CD8-positive, alpha-beta memory T cell (primary cell): ENCODE measurements at regions not wholly inside any gene's neighbourhood (a gene's known extent, or its start where the extent isn't known, plus 50 kb on each side); places are given as distances from the start of the nearest gene placed in this dataset.

ENCODE experiments used
- CTCF ChIA-PET: fragments of 350-600 bp; sonication (Branson Sonifier 250); formaldehyde crosslinking; loops from one replicate; lab custom pipeline; 2021; ENCODE audit warnings: antibody characterized with exemption; lab: Charles Lee
- POLR2A ChIA-PET: fragments of 350-600 bp; sonication (Branson Sonifier 250); formaldehyde crosslinking; loops from one replicate; lab custom pipeline; 2021; ENCODE audit warnings: antibody characterized with exemption; lab: Charles Lee
- DNase-seq, 5 donors: peaks; one replicate each; pipeline versions ENCODE4 v3.0.0 to v3.0.0-alpha.2; 2020 to 2022; ENCODE audit warnings: mixed read lengths in 1 of 5
- H3K27ac ChIP-seq: one replicate; pipeline ENCODE4 v1.7.0; 2013; ENCODE audit warnings: low read depth, mild to moderate bottlenecking, low read length, moderate library complexity
- H3K27me3 ChIP-seq: 2 replicates; pipeline ENCODE4 v1.7.0; 2013; ENCODE audit warnings: low read length, mild to moderate bottlenecking; ENCODE audit not compliant: insufficient read depth, poor library complexity, severe bottlenecking
- H3K36me3 ChIP-seq: 2 replicates; pipeline ENCODE4 v1.7.0; 2013; ENCODE audit warnings: mild to moderate bottlenecking, low read length, moderate library complexity; ENCODE audit not compliant: insufficient read depth
- H3K4me1 ChIP-seq: 2 replicates; pipeline ENCODE4 v1.7.0; 2013; ENCODE audit warnings: mild to moderate bottlenecking, low read length, moderate library complexity; ENCODE audit not compliant: insufficient read depth
- H3K4me3 ChIP-seq: 2 replicates; pipeline ENCODE4 v1.7.0; 2013; ENCODE audit warnings: mild to moderate bottlenecking, low read length
- H3K9me3 ChIP-seq: 2 replicates; pipeline ENCODE4 v1.7.0; 2013; ENCODE audit warnings: mild to moderate bottlenecking, low read length
- H3K27ac Mint-ChIP-seq, 8 donors: one replicate each; pipeline ENCODE4 v1.8.0; 2020 to 2021; ENCODE audit warnings: mixed read lengths in 8 of 8, mild to moderate bottlenecking in 6 of 8, inconsistent platforms in 3 of 8, moderate library complexity in 3 of 8
- H3K27me3 Mint-ChIP-seq, 2 donors: one replicate each; pipeline ENCODE4 v1.8.0; 2020 to 2021; ENCODE audit warnings: mixed read lengths in 2 of 2, mild to moderate bottlenecking in 1 of 2, moderate library complexity in 1 of 2
- H3K36me3 Mint-ChIP-seq, 3 donors: one replicate each; pipeline ENCODE4 v1.8.0; 2020 to 2021; ENCODE audit warnings: mixed read lengths in 3 of 3, inconsistent platforms in 1 of 3, mild to moderate bottlenecking in 1 of 3
- H3K4me1 Mint-ChIP-seq, 3 donors: one replicate each; pipeline ENCODE4 v1.8.0; 2020 to 2021; ENCODE audit warnings: mixed read lengths in 3 of 3, inconsistent platforms in 1 of 3, mild to moderate bottlenecking in 1 of 3
- H3K4me3 Mint-ChIP-seq, 7 donors: one replicate each; pipeline ENCODE4 v1.8.0; 2020 to 2021; ENCODE audit warnings: mixed read lengths in 7 of 7, mild to moderate bottlenecking in 6 of 7, moderate library complexity in 4 of 7, inconsistent platforms in 2 of 7
- H3K9me3 Mint-ChIP-seq, 5 donors: one replicate each; pipeline ENCODE4 v1.8.0; 2020 to 2022; ENCODE audit warnings: mixed read lengths in 5 of 5, mild to moderate bottlenecking in 3 of 5, moderate library complexity in 2 of 5, inconsistent platforms in 1 of 5

- Mint-ChIP-seq H3K9me3 (peaks cover 0 to 4% (median 0%) of the 10 kb centered on the region in 5 donors), H3K4me3 (no peak overlapping the region), H3K27ac (no peak overlapping the region), H3K4me1 (no peaks in the 10 kb centered on the region), H3K36me3 (no peaks in the 10 kb centered on the region), H3K27me3 (peaks cover 10% of the 10 kb centered on the region in 2 donors)
- DNase-seq, result no peak
- Histone ChIP-seq H3K4me3 (no peak overlapping the region), H3K4me1 (no peaks in the 10 kb centered on the region), H3K27me3 (no peaks in the 10 kb centered on the region), H3K9me3 (no peaks in the 10 kb centered on the region), H3K36me3 (no peaks in the 10 kb centered on the region), H3K27ac (no peak overlapping the region)
- ChIA-PET CTCF (interaction anchor here (0.5 kb wide), 1 partner anchor 1808 kb away, joined by 3 read pairs; no protein-coding TSS in a partner anchor), POLR2A (no interaction called here)
These were observed 120.3 kb upstream of the TJP1 start for GRCh38 chr15:29942548-29942947.

- Mint-ChIP-seq H3K9me3 (peaks cover 0 to 4% (median 0%) of the 10 kb centered on the region in 5 donors), H3K36me3 (no peaks in the 10 kb centered on the region), H3K4me1 (no peaks in the 10 kb centered on the region), H3K4me3 (no peak overlapping the region), H3K27ac (peak overlapping the region in 1 of 8 donors; percentile 13), H3K27me3 (peaks cover 7 to 10% of the 10 kb centered on the region in 2 donors)
- Histone ChIP-seq H3K27ac (no peak overlapping the region), H3K27me3 (no peaks in the 10 kb centered on the region), H3K4me3 (no peak overlapping the region), H3K36me3 (no peaks in the 10 kb centered on the region), H3K9me3 (no peaks in the 10 kb centered on the region), H3K4me1 (no peaks in the 10 kb centered on the region)
- CTCF ChIA-PET, result no interaction called here
- DNase-seq, result no peak
- POLR2A ChIA-PET, result no interaction called here
These were observed 119.9 kb upstream of the TJP1 start for GRCh38 chr15:29942143-29942542.

- Histone ChIP-seq H3K36me3 (no peaks in the 10 kb centered on the region), H3K27ac (no peak overlapping the region), H3K4me3 (no peak overlapping the region), H3K9me3 (no peaks in the 10 kb centered on the region), H3K4me1 (no peaks in the 10 kb centered on the region), H3K27me3 (no peaks in the 10 kb centered on the region)
- Mint-ChIP-seq H3K27ac (no peak overlapping the region), H3K27me3 (peaks cover 18% of the 10 kb centered on the region in 2 donors), H3K9me3 (peaks cover 0 to 4% (median 0%) of the 10 kb centered on the region in 5 donors), H3K4me1 (no peaks in the 10 kb centered on the region), H3K4me3 (no peak overlapping the region), H3K36me3 (no peaks in the 10 kb centered on the region)
- no peak for DNase-seq
- ChIA-PET POLR2A (no interaction called here), CTCF (no interaction called here)
These were observed 117.1 kb upstream of the TJP1 start for GRCh38 chr15:29939404-29939803.

GRCh38 chr15:29938361-29939335, 116.4 kb upstream of the TJP1 start:
- Histone ChIP-seq H3K9me3 (no peaks in the 10 kb centered on the region), H3K4me3 (no peak overlapping the region), H3K27me3 (no peaks in the 10 kb centered on the region), H3K36me3 (no peaks in the 10 kb centered on the region), H3K4me1 (no peaks in the 10 kb centered on the region), H3K27ac (no peak overlapping the region)
- Mint-ChIP-seq H3K4me3 (no peak overlapping the region), H3K27me3 (peaks cover 18% of the 10 kb centered on the region in 2 donors), H3K36me3 (no peaks in the 10 kb centered on the region), H3K4me1 (no peaks in the 10 kb centered on the region), H3K27ac (no peak overlapping the region), H3K9me3 (peaks cover 0 to 4% (median 0%) of the 10 kb centered on the region in 5 donors)
- ChIA-PET CTCF (no interaction called here), POLR2A (no interaction called here)
- DNase-seq, result no peak

GRCh38 chr15:29937956-29938355, 115.7 kb upstream of the TJP1 start:
- H3K36me3 ChIP-seq, result no peaks in the 10 kb centered on the region
- no peaks in the 10 kb centered on the region for H3K4me1 Mint-ChIP-seq
- H3K27me3 Mint-ChIP-seq, result peaks cover 18% of the 10 kb centered on the region in 2 donors
- no peaks in the 10 kb centered on the region for H3K9me3 ChIP-seq
- no peak overlapping the region for H3K27ac ChIP-seq
- peaks cover 0 to 4% (median 0%) of the 10 kb centered on the region in 5 donors for H3K9me3 Mint-ChIP-seq
- H3K4me1 ChIP-seq, result no peaks in the 10 kb centered on the region
- ChIA-PET POLR2A (no interaction called here), CTCF (no interaction called here)
- no peak overlapping the region for H3K4me3 ChIP-seq
- H3K27ac Mint-ChIP-seq, result no peak overlapping the region
- DNase-seq, result no peak
- no peaks in the 10 kb centered on the region for H3K27me3 ChIP-seq
- no peak overlapping the region for H3K4me3 Mint-ChIP-seq
- no peaks in the 10 kb centered on the region for H3K36me3 Mint-ChIP-seq

- ChIA-PET CTCF (no interaction called here), POLR2A (no interaction called here)
- Mint-ChIP-seq H3K27ac (no peak overlapping the region), H3K4me1 (no peaks in the 10 kb centered on the region), H3K27me3 (peaks cover 15 to 18% of the 10 kb centered on the region in 2 donors), H3K9me3 (peaks cover 0 to 2% (median 0%) of the 10 kb centered on the region in 5 donors), H3K36me3 (no peaks in the 10 kb centered on the region), H3K4me3 (no peak overlapping the region)
- Histone ChIP-seq H3K27ac (no peak overlapping the region), H3K4me3 (no peak overlapping the region), H3K36me3 (no peaks in the 10 kb centered on the region), H3K9me3 (no peaks in the 10 kb centered on the region), H3K4me1 (no peaks in the 10 kb centered on the region), H3K27me3 (no peaks in the 10 kb centered on the region)
- DNase-seq, result no peak
These were observed 114.2 kb upstream of the TJP1 start for GRCh38 chr15:29936353-29937049.

GRCh38 chr15:29935296-29936004, 113.2 kb upstream of the TJP1 start:
- Mint-ChIP-seq H3K27ac (peak overlapping the region in 1 of 8 donors; percentile 20), H3K4me1 (no peaks in the 10 kb centered on the region), H3K9me3 (peaks cover 0 to 2% (median 0%) of the 10 kb centered on the region in 5 donors), H3K27me3 (peaks cover 8 to 13% of the 10 kb centered on the region in 2 donors), H3K36me3 (no peaks in the 10 kb centered on the region), H3K4me3 (no peak overlapping the region)
- Histone ChIP-seq H3K4me3 (no peak overlapping the region), H3K36me3 (no peaks in the 10 kb centered on the region), H3K4me1 (no peaks in the 10 kb centered on the region), H3K9me3 (no peaks in the 10 kb centered on the region), H3K27me3 (no peaks in the 10 kb centered on the region), H3K27ac (no peak overlapping the region)
- ChIA-PET CTCF (no interaction called here), POLR2A (no interaction called here)
- no peak for DNase-seq
